Osteoblast (primary cell): ENCODE measurements at regions not wholly inside any gene's neighbourhood (a gene's known extent, or its start where the extent isn't known, plus 50 kb on each side); places are given as distances from the start of the nearest gene placed in this dataset.

Source experiments
- DNase-seq: peaks from one replicate; pipeline ENCODE4 v3.0.0; 2011; ENCODE audit warnings: low spot score, mixed read lengths; ENCODE audit not compliant: insufficient read length; ENCODE audit errors: missing footprints
- H2AFZ ChIP-seq: 2 replicates; pipeline ENCODE4 v1.6.0; 2011; ENCODE audit warnings: mild to moderate bottlenecking, low read length
- H3K27ac ChIP-seq: 2 replicates; pipeline ENCODE4 v1.5.1; 2011; ENCODE audit warnings: mild to moderate bottlenecking, low read depth, low read length, moderate library complexity
- H3K27me3 ChIP-seq: 2 replicates; pipeline ENCODE4 v1.6.0; 2012; ENCODE audit warnings: mild to moderate bottlenecking, control low read depth, inconsistent platforms, low read length, moderate library complexity; ENCODE audit not compliant: insufficient read depth
- H3K36me3 ChIP-seq: 2 replicates; pipeline ENCODE4 v1.5.1; 2011; ENCODE audit warnings: mild to moderate bottlenecking, low read length, control low read depth, moderate library complexity; ENCODE audit not compliant: insufficient read depth
- H3K4me1 ChIP-seq: 2 replicates; pipeline ENCODE4 v1.5.1; 2011; ENCODE audit warnings: mild to moderate bottlenecking, low read length, control low read depth, moderate library complexity; ENCODE audit not compliant: insufficient read depth
- H3K4me2 ChIP-seq: 2 replicates; pipeline ENCODE4 v1.6.0; 2011; ENCODE audit warnings: mild to moderate bottlenecking, low read length; ENCODE audit not compliant: insufficient read depth
- H3K4me3 ChIP-seq: fragments of 200-600 bp; sonication (generic); 3 replicates; pipeline ENCODE4 v1.5.1; 2012; ENCODE audit warnings: mild to moderate bottlenecking, low read length, inconsistent platforms; ENCODE audit not compliant: insufficient read depth
- H3K79me2 ChIP-seq: 2 replicates; pipeline ENCODE4 v1.6.0; 2012; ENCODE audit warnings: mild to moderate bottlenecking, low read length, control low read depth, inconsistent platforms; ENCODE audit not compliant: insufficient read depth
- H3K9me3 ChIP-seq: 2 replicates; pipeline ENCODE4 v1.5.1; 2011; ENCODE audit warnings: low read depth, low read length, control low read depth
- H4K20me1 ChIP-seq: 2 replicates; pipeline ENCODE4 v1.6.0; 2012; ENCODE audit warnings: mild to moderate bottlenecking, low read length, control low read depth; ENCODE audit not compliant: insufficient read depth
- TF ChIP-seq, protein P1 (sequence below): IDR thresholded peaks from 2 replicates; pipeline ENCODE4 v1.5.1; 2011; ENCODE audit warnings: mild to moderate bottlenecking, low read depth, low read length, moderate library complexity; ENCODE audit errors: extremely low read depth

DNA sequence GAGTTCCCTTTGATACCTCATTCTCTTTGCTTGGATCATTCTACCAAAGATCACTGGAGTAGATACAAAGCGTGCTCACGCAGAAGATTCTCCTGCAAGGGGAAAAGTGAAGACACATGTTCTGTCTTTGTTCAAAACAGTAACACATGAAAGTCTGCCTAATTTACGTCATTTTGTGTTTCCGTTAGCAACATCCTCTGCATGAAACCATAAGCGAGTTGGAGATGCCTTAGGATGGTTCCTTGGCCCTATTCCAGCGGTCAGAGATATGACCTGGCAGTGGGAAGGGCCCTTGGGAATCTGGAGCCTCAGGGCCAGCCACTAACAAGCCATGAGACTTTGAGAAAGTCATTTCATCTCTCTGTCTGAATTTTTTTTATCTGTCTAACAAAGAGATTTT is 180.9 kb upstream of the TWIST2 start:
- Histone ChIP-seq H3K4me3 (no peak overlapping the region), H3K27ac (no peak overlapping the region), H3K27me3 (peaks cover 11% of the 10 kb centered on the region), H3K4me2 (no peak overlapping the region), H4K20me1 (no peaks in the 10 kb centered on the region), H2AFZ (no peak overlapping the region), H3K9me3 (no peaks in the 10 kb centered on the region), H3K4me1 (no peaks in the 10 kb centered on the region), H3K79me2 (no peaks in the 10 kb centered on the region), H3K36me3 (no peaks in the 10 kb centered on the region)
- DNase-seq, result no peak
- TF ChIP-seq, protein P1, sequence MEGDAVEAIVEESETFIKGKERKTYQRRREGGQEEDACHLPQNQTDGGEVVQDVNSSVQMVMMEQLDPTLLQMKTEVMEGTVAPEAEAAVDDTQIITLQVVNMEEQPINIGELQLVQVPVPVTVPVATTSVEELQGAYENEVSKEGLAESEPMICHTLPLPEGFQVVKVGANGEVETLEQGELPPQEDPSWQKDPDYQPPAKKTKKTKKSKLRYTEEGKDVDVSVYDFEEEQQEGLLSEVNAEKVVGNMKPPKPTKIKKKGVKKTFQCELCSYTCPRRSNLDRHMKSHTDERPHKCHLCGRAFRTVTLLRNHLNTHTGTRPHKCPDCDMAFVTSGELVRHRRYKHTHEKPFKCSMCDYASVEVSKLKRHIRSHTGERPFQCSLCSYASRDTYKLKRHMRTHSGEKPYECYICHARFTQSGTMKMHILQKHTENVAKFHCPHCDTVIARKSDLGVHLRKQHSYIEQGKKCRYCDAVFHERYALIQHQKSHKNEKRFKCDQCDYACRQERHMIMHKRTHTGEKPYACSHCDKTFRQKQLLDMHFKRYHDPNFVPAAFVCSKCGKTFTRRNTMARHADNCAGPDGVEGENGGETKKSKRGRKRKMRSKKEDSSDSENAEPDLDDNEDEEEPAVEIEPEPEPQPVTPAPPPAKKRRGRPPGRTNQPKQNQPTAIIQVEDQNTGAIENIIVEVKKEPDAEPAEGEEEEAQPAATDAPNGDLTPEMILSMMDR, result no peak

DNA sequence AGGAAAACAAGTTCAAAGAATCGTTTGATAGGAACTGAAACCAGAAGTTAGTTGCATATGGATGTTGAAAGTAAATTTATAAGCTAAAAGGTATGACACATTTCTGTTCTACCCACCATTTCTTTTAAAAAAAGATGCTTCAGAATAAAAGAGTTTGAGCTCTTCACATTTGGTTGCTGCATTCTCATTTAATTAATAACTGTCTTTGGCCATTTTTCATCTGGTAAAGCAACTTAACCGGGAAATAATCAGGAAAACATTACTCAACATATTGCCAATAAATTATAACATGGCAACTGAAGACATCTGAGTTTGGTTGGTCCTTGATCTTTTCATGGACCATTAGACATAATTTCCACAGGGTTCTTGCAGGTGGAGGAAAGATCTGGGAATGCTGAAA is 180.2 kb upstream of the TWIST2 start:
- no peak overlapping the region for H3K27ac ChIP-seq

DNA sequence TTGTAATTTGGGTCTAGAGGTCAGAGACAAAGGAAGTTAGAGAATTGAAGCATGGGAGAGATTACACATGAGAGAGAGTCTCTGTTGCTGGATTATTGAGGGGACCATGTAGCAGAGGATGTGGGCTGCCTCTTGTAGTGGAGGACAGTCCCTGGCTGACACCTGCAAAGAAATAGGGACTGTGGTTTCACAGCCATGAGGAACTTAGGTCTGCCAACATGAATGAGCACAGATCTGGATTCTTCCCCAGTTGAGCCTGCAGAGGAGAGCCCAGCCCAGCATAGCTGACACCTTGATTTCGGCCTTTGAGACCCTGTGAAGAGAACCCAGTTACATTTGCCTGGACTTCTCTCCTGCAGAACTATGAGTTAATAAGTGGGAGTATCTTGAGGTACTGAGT is 179.5 kb upstream of the TWIST2 start:
- Histone ChIP-seq H3K9me3 (no peaks in the 10 kb centered on the region), H3K4me3 (no peak overlapping the region), H3K36me3 (no peaks in the 10 kb centered on the region), H2AFZ (no peak overlapping the region), H3K4me1 (no peaks in the 10 kb centered on the region), H3K79me2 (no peaks in the 10 kb centered on the region), H3K27ac (no peak overlapping the region), H4K20me1 (no peaks in the 10 kb centered on the region), H3K4me2 (no peak overlapping the region), H3K27me3 (peaks cover 11% of the 10 kb centered on the region)
- DNase-seq, result no peak
- TF ChIP-seq, protein P1, result no peak

More for the DNA sequence above, 180.2 kb upstream of the TWIST2 start:
- H3K4me2 ChIP-seq, result no peak overlapping the region
- H3K79me2 ChIP-seq, result no peaks in the 10 kb centered on the region
- H4K20me1 ChIP-seq, result no peaks in the 10 kb centered on the region
- H3K27me3 ChIP-seq, result peaks cover 11% of the 10 kb centered on the region
- no peak overlapping the region for H3K4me3 ChIP-seq
- DNase-seq, result no peak
- no peaks in the 10 kb centered on the region for H3K9me3 ChIP-seq
- no peaks in the 10 kb centered on the region for H3K36me3 ChIP-seq
- no peaks in the 10 kb centered on the region for H3K4me1 ChIP-seq
- no peak overlapping the region for H2AFZ ChIP-seq
- TF ChIP-seq, protein P1, result no peak

DNA sequence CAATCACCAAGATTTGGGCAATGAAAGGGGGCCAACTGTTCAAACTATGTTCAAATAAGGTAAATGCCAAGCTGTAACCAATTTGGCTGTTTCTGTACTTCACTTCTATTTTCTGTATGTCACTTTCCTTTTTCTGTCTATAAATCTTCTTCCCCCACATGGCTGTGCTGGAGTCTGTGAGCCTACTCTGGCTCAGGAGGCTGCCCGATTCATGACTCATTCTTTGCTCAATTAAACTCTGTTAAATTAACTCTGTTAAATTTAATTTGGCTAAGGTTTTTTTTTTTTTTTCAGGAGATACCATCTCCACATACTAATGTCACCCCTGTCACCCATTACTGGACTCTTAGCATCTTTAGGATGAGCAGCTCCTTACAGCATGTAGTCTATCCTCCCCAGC is 178.8 kb upstream of the TWIST2 start:
- no peak for DNase-seq
- Histone ChIP-seq H3K79me2 (no peaks in the 10 kb centered on the region), H3K4me3 (no peak overlapping the region), H3K4me2 (no peak overlapping the region), H3K27ac (no peak overlapping the region), H3K4me1 (no peaks in the 10 kb centered on the region), H3K27me3 (peaks cover 11% of the 10 kb centered on the region), H4K20me1 (no peaks in the 10 kb centered on the region), H3K36me3 (no peaks in the 10 kb centered on the region), H2AFZ (no peak overlapping the region), H3K9me3 (no peaks in the 10 kb centered on the region)
- TF ChIP-seq, protein P1, result no peak
